H1 (cell line): ENCODE measurements at regions not wholly inside any gene's neighbourhood (a gene's known extent, or its start where the extent isn't known, plus 50 kb on each side); places are given as distances from the start of the nearest gene placed in this dataset.

Source experiments
- ASH2L ChIP-seq: fragments of 200-600, 300-600 bp; sonication (generic); IDR thresholded peaks from one replicate; pipeline ENCODE4 v1.7.1; 2017; ENCODE audit warnings: low read length
- BACH1 ChIP-seq: IDR thresholded peaks from 2 replicates; pipeline ENCODE4 v1.6.1; 2012; ENCODE audit warnings: low read length, improper control_type of control experiment
- BRCA1 ChIP-seq: IDR thresholded peaks from 2 replicates; pipeline ENCODE4 v1.6.1; 2012; ENCODE audit warnings: low read depth, low read length, improper control_type of control experiment
- CHD2 ChIP-seq: IDR thresholded peaks from 2 replicates; pipeline ENCODE4 v1.6.1; 2012; ENCODE audit warnings: low read length, improper control_type of control experiment
- EP300 ChIP-seq, 2 experiments: IDR thresholded peaks; 1 replicate in 1 of 2; 2 replicates in 1 of 2; pipeline ENCODE4 v1.6.1; 2011 to 2012; ENCODE audit warnings: low read depth in 2 of 2, low read length in 2 of 2, mild to moderate bottlenecking in 2 of 2, borderline replicate concordance in 1 of 2, inconsistent platforms in 1 of 2, moderate library complexity in 1 of 2
- MAFK ChIP-seq: IDR thresholded peaks from 2 replicates; pipeline ENCODE4 v1.6.1; 2012; ENCODE audit warnings: low read depth, mild to moderate bottlenecking, improper control_type of control experiment, low read length
- TCF12 ChIP-seq: IDR thresholded peaks from 2 replicates; pipeline ENCODE4 v1.6.1; 2011; ENCODE audit warnings: low read depth, mild to moderate bottlenecking, low read length
- TEAD4 ChIP-seq: IDR thresholded peaks from 2 replicates; pipeline ENCODE4 v1.6.1; 2012; ENCODE audit warnings: low read depth, low read length, inconsistent platforms, mixed read lengths
- YY1 ChIP-seq: IDR thresholded peaks from 2 replicates; pipeline ENCODE4 v1.6.1; 2011; ENCODE audit warnings: low read depth, mild to moderate bottlenecking, low read length
- ZNF274 ChIP-seq: IDR thresholded peaks from 2 replicates; pipeline ENCODE4 v1.7.0; 2012; ENCODE audit warnings: low read length, borderline replicate concordance; ENCODE audit errors: extremely low read depth
- TF ChIP-seq, protein P1 (sequence below): fragments of 300-600 bp; sonication (generic); IDR thresholded peaks from 2 replicates; pipeline ENCODE4 v1.7.1; 2012; ENCODE audit warnings: low read length, moderate library complexity, mild to moderate bottlenecking, inconsistent platforms; ENCODE audit not compliant: insufficient replicate concordance

DNA sequence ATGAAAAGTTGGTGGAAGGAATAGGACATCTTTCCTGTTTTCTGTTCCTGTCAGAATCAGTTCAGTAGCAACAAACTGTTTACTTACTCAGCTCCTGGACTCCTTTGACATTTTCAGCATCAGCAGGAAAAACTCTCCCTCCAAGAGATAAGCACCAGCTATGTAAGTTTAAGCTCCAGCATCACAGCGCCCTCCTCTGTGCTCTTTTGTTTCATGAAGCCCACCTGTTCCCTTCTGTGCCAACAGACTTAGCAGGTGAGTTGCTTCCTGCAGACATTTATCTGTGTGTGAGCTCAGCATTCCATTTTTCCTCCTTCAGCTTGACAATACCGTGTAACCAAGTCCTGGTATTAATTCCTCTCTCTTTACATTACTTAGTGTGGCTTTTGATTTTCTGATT, 644.1 kb upstream of the AGA start (continued):
- TF ChIP-seq YY1, result no peak
- no peak for TF ChIP-seq ZNF274
- peak; percentile 55; the same call in 1 of the 2 replicates for TF ChIP-seq TCF12
- no peak for TF ChIP-seq BRCA1
- TF ChIP-seq, protein P1, sequence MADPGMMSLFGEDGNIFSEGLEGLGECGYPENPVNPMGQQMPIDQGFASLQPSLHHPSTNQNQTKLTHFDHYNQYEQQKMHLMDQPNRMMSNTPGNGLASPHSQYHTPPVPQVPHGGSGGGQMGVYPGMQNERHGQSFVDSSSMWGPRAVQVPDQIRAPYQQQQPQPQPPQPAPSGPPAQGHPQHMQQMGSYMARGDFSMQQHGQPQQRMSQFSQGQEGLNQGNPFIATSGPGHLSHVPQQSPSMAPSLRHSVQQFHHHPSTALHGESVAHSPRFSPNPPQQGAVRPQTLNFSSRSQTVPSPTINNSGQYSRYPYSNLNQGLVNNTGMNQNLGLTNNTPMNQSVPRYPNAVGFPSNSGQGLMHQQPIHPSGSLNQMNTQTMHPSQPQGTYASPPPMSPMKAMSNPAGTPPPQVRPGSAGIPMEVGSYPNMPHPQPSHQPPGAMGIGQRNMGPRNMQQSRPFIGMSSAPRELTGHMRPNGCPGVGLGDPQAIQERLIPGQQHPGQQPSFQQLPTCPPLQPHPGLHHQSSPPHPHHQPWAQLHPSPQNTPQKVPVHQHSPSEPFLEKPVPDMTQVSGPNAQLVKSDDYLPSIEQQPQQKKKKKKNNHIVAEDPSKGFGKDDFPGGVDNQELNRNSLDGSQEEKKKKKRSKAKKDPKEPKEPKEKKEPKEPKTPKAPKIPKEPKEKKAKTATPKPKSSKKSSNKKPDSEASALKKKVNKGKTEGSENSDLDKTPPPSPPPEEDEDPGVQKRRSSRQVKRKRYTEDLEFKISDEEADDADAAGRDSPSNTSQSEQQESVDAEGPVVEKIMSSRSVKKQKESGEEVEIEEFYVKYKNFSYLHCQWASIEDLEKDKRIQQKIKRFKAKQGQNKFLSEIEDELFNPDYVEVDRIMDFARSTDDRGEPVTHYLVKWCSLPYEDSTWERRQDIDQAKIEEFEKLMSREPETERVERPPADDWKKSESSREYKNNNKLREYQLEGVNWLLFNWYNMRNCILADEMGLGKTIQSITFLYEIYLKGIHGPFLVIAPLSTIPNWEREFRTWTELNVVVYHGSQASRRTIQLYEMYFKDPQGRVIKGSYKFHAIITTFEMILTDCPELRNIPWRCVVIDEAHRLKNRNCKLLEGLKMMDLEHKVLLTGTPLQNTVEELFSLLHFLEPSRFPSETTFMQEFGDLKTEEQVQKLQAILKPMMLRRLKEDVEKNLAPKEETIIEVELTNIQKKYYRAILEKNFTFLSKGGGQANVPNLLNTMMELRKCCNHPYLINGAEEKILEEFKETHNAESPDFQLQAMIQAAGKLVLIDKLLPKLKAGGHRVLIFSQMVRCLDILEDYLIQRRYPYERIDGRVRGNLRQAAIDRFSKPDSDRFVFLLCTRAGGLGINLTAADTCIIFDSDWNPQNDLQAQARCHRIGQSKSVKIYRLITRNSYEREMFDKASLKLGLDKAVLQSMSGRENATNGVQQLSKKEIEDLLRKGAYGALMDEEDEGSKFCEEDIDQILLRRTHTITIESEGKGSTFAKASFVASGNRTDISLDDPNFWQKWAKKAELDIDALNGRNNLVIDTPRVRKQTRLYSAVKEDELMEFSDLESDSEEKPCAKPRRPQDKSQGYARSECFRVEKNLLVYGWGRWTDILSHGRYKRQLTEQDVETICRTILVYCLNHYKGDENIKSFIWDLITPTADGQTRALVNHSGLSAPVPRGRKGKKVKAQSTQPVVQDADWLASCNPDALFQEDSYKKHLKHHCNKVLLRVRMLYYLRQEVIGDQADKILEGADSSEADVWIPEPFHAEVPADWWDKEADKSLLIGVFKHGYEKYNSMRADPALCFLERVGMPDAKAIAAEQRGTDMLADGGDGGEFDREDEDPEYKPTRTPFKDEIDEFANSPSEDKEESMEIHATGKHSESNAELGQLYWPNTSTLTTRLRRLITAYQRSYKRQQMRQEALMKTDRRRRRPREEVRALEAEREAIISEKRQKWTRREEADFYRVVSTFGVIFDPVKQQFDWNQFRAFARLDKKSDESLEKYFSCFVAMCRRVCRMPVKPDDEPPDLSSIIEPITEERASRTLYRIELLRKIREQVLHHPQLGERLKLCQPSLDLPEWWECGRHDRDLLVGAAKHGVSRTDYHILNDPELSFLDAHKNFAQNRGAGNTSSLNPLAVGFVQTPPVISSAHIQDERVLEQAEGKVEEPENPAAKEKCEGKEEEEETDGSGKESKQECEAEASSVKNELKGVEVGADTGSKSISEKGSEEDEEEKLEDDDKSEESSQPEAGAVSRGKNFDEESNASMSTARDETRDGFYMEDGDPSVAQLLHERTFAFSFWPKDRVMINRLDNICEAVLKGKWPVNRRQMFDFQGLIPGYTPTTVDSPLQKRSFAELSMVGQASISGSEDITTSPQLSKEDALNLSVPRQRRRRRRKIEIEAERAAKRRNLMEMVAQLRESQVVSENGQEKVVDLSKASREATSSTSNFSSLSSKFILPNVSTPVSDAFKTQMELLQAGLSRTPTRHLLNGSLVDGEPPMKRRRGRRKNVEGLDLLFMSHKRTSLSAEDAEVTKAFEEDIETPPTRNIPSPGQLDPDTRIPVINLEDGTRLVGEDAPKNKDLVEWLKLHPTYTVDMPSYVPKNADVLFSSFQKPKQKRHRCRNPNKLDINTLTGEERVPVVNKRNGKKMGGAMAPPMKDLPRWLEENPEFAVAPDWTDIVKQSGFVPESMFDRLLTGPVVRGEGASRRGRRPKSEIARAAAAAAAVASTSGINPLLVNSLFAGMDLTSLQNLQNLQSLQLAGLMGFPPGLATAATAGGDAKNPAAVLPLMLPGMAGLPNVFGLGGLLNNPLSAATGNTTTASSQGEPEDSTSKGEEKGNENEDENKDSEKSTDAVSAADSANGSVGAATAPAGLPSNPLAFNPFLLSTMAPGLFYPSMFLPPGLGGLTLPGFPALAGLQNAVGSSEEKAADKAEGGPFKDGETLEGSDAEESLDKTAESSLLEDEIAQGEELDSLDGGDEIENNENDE, result no peak
- TF ChIP-seq TEAD4, result no peak
- TF ChIP-seq CHD2, result no peak
- no peak for TF ChIP-seq EP300 (IDR thresholded peaks at IDR 0.05; ENCODE audit: borderline replicate concordance in 1 of 2, low read depth in 2 of 2, low read length in 2 of 2)
- TF ChIP-seq MAFK, result no peak
- no peak for TF ChIP-seq BACH1
- TF ChIP-seq ASH2L, result no peak
